ENCODE measurements at regions not wholly inside any gene's neighbourhood (a gene's known extent, or its start where the extent isn't known, plus 50 kb on each side); places are given as distances from the start of the nearest gene placed in this dataset.
"Not testable (repeated sequence)": the region's sequence is repeated elsewhere in the genome, so short reads cannot be mapped to it uniquely, and the experiment has no call there.

- no peak for FAIRE-seq
Observed at GRCh38 chr13:21883713-21884112, 212.8 kb downstream of the FGF9 start.

GRCh38 chr13:21884299-21884909 is 213.5 kb downstream of the FGF9 start:
- FAIRE-seq: no peak

- no peak for FAIRE-seq
Observed at GRCh38 chr13:21884965-21885567, 214.2 kb downstream of the FGF9 start.

- no peak for FAIRE-seq
Observed at GRCh38 chr13:21885714-21886224, 214.9 kb downstream of the FGF9 start.

GRCh38 chr13:21889651-21890050 is 218.8 kb downstream of the FGF9 start:
- FAIRE-seq: no peak

GRCh38 chr13:21890220-21890619 is 219.3 kb downstream of the FGF9 start:
- FAIRE-seq: not testable (repeated sequence)

DNA sequence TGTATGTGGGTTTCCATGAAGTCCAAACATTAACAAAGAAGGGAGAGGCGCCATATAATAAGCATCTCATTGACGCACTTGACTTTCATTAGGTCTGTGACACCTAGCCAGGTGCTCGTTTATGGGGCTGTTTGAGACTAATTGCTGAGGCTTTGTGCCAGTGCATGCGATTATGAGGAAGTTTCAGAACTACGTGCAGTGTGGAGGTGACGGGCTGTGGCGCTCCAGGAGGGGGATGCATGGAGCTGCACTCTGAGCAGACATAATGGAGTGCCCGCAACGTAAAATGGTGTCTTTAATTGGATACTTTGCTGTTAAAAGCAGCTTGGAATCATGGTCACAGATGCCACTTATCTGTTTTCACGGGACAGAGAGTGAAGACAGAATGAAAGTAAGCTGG is 223.2 kb downstream of the FGF9 start:
- FAIRE-seq: no peak

GRCh38 chr13:21894703-21895699 is 224.1 kb downstream of the FGF9 start:
- no peak for FAIRE-seq

DNA sequence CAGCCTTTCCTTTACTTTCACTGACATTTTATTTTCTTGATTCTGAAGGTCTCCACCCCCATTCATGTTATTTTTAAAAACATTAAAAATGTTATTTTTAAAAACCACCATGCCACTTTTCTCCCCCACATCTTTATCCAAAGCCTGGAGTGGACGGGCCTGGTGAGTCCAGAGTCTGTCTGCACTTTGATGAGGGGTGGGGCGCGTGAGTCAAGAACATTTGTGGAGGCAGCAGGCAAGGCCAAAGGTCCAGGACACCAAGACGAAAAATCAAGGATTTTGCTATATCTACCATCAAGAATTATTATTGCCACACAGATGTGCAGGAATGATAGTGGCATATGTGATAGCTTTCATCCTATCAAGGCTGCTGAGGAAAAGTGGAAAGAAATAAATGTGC is 224.9 kb downstream of the FGF9 start:
- no peak for FAIRE-seq

DNA sequence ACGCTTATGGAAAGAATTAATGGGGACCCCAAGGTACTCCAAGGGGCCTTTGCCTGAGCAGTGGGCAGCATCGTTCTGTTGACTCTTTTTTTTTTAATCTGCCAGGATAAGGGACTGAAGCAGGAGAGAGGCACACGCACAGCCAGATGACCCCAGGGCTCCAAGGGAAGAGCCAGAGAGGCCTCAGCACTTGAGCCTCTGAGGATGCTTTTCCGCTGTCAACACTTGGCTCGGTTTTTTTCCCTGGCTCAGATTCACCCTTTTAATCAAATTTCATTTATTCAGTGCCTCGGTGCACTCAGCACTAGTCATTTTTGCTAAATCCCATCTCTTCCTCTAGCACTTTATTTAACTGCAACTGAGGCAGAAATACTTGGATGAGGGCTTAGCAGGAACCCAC is 226.3 kb downstream of the FGF9 start:
- FAIRE-seq: no peak

GRCh38 chr13:21898459-21898858 is 227.6 kb downstream of the FGF9 start:
- no peak for FAIRE-seq

GRCh38 chr13:21898945-21899344 is 228.1 kb downstream of the FGF9 start:
- no peak for FAIRE-seq

DNA sequence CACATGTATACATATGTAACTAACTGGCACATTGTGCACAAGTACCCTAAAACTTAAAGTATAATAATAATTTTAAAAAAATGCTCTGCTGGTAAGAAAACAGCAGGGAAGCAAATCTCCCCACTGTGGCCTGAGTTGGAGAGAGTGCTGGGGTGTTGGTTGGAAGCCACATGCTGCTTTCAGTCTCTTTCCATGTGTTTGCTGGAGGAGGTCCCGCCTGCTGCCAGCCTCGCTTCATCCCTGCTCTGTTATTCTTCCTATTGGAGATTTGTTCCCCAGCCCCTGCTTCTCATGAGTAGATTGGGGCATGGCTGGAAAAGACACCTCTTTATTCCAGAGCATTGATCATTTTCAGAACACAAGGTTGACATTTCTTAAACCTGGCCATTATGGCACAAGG is 230.5 kb downstream of the FGF9 start:
- no peak for FAIRE-seq

GRCh38 chr13:21901811-21902708 is 231.2 kb downstream of the FGF9 start:
- no peak for FAIRE-seq

- FAIRE-seq: no peak
Observed at GRCh38 chr13:21902709-21903098, 231.8 kb downstream of the FGF9 start.

- FAIRE-seq: no peak
Observed at GRCh38 chr13:21905486-21905885, 234.6 kb downstream of the FGF9 start.

DNA sequence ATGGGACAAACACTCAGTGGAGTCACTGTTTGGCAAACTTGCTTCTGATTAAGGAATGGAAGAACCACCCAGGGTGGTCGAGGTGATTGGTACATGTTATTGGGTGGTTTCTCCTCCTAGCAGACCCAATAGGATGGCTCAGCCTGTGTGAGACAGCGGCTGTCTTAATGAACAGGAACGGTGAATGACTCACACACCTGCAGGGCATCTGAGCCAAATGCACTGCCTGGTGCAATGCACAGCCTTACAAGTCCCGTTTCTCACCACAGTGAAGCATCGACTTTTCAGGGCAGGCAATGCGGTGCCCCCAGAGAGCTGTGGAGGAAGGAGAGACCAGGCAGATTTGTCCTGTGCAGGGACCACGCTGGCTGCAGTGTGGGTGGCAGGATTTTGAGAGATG is 238.5 kb downstream of the FGF9 start:
- FAIRE-seq: no peak

DNA sequence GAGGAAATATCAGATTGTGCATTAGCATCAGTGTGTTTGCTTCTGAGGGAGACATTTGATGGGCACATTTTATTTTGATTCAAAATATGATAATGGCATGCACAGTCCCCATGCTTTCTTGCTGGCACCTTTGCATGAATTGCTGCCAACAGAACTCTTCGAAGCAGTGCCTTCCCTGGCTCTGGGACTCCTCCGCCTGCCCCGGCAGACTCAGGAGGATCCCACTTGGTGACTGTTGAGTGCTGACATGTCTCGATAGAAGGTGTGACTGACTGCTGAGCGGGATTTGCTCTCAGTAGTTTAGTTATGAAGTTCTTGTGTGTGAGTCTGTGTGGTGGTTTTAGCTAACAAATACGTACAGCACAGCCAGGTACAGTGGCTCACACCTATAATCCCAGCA is 239.7 kb downstream of the FGF9 start:
- no peak for FAIRE-seq

- FAIRE-seq: no peak
Observed at GRCh38 chr13:21911646-21912298, 240.9 kb downstream of the FGF9 start.

DNA sequence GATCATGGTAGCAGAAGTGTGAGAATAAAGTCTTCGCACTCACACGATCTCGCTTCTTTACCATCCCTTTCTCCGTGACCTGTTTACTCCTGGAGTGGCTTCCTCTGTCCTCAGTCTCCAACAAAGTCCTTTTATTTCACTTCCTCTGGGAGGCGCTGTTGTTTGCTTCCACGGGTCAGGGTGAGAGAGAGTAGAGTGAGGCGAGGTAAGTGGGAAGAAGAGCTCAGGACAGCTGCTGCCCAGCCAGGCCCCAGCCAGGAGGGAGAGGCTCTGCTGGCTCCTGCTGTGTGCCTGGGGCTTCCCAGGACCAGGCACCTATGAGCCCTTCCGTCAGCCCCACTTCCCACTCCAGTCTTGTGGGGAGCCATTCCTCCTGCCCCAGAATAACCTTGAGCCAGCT is 242.1 kb downstream of the FGF9 start:
- no peak for FAIRE-seq

GRCh38 chr13:21917086-21918015 is 246.5 kb downstream of the FGF9 start:
- no peak for FAIRE-seq
